GM19468 (cell line): ENCODE measurements at regions not wholly inside any gene's neighbourhood (a gene's known extent, or its start where the extent isn't known, plus 50 kb on each side); places are given as distances from the start of the nearest gene placed in this dataset.

Source experiments
- ATAC-seq: cut with Tn5 transposase; IDR thresholded peaks from one replicate; pipeline ENCODE4 v1.9.1; 2021; ENCODE audit warnings: mild to moderate bottlenecking, moderate library complexity, moderate number of reproducible peaks; ENCODE audit not compliant: unreplicated experiment; ENCODE audit errors: extremely low read depth

DNA sequence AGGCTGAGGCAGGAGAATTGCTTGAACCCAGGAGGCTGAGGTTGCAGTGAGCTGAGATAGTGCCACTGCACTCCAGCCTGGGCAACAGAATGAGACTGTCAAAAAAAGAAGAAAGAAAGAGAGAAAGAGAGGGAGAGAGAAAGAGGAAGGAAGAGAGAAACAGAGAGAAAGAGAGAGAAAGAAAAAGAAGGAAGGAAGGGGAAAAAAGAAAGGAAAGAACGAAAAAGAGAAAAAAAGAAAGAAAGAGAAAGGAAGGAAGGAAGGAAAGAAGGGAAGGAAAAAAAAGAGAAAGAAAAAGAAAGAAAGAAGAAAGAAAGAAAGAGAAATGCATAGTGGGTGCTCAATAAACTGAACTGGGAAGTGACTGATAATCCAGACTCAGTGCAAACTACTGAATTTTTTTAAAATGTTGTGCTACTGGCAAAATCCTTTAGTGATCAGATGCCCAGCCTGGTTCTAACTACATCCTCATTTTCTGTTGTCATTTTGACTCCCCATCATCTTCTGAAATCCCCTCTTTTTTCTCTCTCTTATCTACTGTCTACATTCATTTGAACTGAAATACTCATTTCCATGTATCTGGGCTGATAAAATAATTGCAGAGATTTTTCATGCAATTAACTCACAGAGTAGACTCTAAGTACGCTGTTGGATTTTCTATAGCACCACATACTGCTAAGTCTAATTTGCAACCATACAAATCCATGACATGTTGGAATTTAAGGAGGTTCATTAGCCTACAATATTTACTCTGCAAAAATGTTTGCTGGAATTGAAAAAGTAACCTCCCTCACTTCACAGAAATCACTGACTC lies 85.3 kb upstream of the HIVEP1 start:
- no peak for ATAC-seq

DNA sequence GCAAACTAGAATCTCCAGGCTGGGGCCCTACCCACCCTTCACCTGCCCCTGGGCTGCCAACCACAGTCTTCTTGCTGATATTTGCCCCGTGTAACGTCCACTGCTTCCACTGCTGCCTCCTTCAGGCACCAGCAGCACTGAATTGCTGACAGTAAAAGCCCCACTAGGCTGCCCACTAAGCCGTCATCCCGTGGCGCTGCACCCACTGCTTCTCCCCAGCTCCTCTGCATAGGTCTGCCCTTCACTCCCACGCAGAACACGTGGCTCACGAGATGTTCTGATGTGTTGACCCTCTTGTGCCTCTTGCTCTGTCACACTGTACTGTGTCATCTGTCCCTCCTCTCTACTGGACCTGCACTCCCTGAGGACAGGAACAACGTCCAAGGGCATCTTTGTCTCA lies 86.3 kb upstream of the HIVEP1 start:
- no peak for ATAC-seq

DNA sequence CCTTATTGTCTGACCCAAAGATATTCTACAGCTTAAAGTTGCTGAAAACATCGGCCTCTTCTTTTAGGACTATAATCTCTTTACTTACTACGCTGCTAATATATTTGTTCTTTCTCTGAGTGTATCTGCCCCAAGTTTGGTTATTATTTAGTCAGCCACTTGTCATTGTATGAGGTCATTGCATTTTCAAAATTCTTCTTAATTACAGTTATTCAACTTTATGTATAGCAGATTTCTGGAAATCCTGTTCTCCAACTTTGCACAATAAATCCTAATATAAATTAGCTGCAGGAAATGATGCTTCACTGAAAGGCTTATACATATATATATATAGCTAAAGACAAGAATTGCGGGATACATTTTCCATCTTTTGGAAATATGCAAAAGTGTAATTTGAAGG lies 88.5 kb upstream of the HIVEP1 start:
- no peak for ATAC-seq

DNA sequence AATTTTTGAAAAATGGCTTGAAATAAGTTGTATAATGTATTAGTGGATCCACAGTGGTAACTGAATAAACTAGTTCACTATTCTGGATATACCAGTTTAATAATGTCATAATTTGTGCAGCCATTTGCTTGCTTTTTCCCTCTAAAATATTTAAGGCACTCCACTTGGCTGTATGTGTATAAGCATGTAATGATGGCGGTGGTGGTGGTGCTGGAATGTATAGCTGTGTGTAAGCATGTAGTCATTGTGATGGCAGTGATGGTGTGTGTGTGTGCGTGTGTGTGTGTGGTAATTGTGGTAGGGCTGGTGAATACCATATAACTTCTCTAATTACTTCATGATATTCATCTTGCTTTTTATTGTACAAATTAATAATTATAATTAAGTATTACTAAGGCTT lies 89.2 kb upstream of the HIVEP1 start:
- no peak for ATAC-seq

DNA sequence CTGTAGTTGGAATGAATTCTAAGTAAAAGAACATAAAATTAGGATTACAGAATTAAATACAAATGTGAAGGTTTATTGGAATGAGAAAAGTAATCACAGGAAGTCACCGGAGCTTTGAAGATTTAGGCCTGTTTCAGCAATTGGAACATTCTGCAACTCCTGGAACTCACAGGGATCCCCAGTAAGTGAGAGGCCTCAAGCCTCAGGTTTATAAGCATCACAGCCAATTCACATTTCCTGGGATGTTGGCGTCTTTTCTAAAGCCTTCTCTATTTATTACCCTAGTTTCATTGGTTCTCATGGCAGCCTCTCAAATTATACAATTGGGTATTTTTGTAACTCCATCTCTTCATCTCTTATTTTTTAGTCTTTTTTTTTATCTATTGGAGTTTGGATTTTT lies 90.4 kb upstream of the HIVEP1 start:
- no peak for ATAC-seq

DNA sequence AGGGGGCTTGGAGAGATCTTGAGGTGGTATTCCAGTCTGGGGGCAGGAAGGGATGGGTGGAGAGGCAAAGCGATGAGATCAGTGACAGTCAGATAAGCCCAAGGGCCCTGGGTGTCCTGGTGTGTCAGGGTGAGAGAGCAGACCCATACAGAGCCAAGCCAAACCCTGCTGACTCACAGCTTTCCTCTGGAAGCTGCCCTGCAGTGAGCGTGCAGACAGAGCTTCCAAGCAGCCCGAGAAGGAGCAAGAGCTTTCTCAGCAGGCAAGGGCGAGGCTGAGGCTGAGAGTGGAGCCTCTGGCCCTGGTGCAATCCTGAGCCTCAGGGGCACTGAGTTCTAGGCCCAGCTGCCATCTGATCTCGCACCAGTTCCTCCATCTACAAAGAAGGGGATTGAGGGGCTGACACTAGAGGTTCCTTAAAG lies 91.1 kb upstream of the HIVEP1 start:
- ATAC-seq: no peak

DNA sequence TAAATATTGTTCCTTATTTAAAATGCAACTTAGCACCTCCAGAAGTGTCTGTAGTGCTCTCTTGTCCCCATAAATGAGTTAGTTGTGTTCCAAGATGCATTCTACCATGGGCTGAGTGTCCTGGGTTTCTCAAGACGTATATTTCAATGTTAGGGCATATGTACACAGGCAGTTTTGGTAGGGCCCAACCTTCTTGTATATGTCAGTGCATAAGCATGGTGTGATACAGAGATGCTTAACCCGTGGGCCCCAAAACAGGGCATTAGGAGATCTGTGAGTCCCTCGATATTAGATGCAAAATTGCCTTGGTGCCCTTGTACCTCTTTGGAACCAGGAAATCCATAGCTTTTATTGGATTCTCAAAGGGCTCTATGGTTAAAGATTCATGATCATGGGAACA lies 91.5 kb upstream of the HIVEP1 start:
- ATAC-seq: no peak

DNA sequence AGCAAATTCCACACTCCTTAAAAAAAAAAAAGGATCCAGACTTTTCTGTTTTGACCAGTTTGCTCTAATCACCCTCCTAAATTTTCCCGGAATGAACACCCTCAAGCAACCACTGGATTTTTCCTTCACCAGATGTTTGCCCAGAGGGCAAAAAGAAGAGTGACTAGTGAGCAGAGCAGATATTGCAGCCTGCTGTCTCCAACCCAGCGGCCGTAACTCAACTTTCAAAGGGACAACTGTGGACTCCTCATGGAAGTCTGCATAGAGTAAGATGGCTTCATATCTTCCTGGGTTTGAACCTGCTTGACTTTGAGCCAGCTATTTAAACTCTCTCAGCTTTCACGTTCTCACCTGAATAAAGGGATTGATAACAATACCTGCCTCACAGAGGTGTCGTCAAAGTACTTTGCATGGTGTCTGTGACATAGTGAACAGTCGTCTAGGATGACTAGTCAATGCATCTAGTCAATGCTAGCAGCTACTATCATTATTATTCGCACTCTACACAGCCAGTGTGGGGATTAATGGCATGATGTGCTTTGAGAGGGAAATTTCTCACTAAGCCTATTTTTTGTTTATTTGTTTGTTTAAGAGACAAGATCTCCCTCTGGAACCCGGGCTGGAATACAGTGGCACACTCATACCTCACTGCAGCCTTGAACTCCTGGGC lies 92.2 kb upstream of the HIVEP1 start:
- no peak for ATAC-seq

DNA sequence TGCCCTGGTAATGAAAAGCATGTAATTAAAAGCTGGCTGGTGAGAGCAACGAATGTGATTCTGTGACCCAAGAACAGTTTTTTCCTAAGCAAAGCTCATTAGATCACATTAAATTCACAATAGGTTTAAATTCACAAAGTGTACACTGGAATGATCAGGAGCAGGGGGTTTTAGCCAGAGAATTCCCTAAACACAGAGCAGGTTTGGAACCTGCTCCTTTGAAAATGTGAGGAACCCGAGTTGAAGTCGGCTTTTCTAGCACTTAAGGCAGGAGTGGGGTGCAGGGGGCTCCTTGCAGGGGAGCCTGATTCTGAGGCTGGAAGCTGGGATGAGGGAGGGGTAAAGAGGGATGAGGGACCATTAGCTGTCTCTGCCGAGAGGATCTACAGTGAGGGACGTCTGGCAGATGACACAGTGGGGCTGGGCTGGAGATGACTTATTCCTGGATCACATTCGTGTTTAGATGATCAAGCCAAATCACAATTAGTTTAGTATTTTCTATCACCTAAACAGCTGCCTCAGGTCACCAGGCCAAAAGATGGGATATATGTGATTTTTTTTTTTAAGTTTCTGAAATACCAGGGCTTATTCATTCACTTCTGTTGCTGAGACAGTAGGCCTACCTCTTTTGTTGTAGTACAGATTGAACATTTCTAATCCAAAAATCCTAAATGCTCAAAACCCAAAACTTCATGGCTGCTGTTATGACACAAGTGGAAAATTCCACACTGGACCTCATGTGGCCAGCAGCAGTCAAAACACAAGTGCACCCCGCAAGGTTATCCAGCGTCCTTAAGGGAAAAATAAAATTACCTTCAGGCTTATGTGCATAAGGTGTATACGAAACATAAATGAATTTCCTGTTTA lies 93.1 kb upstream of the HIVEP1 start:
- ATAC-seq: no peak

DNA sequence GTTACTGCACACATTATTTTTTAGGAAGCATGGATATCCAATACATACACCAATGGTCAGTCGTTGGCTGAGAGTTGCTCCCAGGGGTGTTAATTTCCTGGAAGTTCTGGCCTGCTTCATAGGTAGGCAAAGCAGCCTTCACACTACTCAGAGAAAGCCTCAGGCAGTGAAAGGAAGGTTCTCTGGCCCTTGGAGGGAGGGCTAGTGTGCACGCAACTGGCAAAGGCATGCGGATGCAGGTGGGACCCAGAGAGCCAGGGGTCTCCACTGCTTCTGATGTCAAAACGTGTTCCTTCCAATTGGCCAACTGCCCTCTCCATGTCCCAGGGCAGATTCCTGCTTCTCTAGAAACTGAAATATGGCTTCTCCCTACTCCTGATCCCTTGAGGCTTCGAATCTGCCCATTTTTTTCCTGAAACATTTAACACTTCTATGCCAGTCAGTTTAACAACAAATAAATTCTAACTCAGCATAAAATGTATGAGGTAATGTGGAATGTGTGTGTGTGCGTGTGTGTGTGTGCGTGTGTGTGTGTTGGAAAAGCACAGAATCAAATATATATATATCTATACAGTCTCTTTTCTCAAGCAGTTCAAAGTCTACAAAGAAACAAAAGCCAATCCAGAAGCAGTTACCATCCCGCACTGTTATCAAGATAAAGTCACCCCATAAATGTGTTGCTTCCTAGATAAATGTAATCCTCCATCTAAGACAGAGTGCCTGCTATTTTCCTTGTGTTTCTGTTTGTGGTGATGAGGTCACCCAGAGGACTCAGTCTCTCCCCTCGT lies 94.0 kb upstream of the HIVEP1 start:
- ATAC-seq: no peak

DNA sequence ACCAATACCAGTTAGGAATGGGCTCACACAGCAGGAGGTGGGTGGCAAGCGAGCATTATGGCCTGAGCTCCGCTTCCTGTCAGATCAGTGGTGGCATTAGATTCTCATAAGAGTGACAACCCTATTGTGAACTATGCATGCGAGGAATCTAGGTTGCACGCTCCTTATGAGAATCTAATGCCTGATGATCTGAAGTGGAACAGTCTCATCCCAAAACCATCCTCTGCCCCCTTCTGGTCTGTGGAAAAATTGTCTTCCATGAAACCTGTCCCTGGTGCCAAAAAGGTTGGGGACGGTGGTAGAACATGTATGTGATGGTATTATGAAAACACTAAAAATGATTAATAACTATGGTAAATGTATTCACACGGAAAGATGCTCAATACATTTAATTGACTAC lies 99.7 kb upstream of the HIVEP1 start:
- ATAC-seq: no peak

DNA sequence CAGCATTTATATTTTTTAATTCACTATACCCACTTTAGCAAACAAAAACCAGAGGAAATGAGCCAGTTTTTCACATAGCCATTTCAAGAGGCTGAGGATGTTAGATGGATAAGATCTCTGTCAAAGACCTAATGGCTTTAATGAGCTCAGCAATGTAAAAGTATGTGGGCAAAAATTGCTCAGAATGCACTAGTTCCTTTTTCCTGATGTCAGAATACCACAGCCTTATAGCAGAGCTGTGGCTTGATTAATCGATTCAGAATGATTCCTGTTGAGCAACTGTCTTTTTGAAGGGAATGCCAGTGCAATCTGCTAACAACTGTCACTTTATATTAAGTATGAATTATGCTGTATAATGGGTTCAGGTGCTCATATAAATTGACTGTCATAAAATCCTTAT lies 100.6 kb upstream of the HIVEP1 start:
- ATAC-seq: no peak

DNA sequence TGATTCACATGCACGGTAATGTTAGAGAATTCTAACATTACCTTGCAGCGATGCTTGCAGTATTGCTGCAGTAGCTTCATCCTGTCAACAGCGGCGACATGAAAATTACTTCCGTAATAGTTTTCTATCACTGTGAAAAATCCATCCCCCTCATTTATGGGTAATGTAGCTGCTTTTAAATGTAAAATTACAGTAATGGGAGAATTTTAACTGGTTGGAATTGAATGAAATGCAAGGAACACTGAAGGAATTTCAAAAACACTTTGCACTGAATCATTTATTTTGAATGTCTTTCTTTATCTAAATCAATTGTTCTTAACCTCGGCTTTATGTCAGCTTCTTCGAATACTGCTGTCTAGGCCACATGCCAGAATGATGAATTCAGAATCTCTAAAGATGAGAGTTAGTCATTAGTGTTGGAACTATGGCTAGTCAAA lies 102.4 kb upstream of the HIVEP1 start:
- ATAC-seq: no peak

DNA sequence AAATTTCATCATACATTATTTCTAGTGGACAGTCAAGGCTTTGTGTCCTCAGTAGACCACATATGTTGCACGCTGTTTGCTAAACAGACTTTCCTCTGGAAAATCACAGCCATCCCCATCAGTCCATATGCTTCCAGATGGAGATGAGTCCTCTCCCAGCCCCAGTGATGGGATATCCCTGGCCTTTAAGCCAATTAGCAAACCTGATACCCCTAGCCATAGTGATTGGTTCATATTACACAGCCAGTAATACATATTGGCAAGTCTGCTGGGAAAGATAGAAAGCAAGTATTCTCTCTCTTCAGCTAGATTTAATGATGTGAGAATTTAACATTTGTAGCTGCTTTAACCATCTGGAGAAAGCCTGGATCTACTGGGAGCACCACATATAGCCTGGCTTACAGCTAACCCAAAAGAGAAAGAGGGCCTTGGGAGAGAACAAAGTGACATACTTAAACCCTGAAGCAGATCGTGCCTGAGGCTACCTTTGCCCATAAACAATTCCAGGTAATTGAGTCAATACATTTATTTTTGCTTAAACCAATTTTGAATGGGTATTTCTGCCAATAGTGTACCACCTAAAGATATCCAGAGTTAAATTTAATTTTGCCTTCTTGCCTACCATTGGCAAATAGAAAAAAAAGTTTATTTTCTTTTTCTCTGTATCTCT lies 103.5 kb upstream of the HIVEP1 start:
- ATAC-seq: no peak

DNA sequence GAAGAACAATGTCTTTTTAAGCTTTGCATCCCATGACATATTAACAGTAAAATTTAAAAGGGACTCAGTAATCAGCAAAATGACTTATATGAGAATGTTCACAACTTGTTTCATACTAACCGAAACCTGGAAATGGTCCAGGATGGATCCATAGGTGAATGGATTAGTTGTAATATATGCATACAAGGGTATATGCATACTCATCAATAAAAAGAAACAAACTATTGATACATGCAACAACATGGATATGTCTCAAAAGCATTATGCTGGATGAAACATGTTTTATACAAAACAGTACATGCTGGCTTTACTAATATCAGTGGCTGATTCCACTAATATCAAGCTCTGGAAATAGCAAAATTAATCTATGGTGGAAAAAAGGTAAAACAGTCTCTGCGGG lies 108.5 kb upstream of the HIVEP1 start:
- ATAC-seq: no peak

DNA sequence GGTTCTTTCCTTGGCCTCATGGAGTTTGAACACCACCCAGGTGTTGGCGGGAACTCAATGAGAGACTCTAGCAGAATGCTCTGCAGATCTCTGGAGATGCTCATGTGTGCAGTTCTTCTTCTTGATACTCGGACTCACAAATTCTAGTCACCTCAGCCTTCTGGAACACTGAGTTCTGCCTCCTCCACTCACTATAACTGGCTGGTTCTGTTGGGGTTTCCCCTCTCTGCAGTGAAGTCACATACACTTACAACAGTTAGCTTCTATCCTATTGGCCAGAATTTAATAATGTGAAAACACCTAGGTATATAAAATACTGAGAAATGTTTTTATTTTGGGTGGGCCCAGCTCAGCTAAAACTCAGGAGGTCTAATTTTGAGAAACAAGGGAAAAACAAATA lies 109.6 kb upstream of the HIVEP1 start:
- no peak for ATAC-seq

DNA sequence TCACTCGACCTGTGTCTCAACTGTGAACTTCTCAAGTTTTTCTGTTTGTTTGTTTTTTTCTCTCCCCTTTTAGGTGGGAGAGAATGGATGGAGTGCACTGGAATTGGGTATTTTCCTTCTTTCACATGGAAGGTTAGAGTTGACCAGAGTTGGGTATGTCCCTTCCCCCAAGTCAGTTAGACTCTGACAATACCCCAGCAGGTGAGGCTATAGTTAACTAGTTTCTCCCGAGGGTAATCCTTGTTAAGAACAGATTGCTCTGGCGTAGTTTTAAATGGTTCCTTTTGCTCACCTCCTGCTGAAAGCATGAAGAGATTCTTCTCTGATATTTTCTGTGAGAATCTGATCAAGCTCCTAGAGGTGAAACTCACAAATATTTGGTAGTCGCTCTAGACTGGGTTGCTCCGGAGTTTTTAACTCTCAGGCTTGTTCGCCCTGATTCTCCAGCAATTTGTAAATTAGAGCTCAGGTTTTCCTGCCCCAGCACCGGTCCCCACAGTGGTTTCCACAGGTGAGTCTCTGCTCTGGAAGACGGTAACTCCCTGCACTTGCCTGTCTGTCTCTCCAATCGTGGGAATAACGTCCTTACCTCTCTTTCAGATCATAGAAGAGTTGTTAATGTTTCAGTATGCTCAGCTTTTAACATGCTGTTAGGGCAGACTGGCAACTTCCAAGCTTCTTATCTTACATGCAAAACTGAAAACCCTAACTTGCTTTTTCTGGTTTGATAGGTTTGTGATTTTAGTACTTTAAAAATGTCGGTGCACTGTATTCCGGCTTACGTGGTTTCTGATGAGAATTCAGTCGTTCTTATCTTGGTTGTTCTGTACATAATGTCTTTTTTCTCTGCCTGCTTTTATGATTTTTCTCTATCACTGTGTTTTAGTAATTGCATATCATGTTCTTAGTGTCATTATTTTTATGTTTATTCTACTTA lies 111.2 kb upstream of the HIVEP1 start:
- ATAC-seq: no peak

DNA sequence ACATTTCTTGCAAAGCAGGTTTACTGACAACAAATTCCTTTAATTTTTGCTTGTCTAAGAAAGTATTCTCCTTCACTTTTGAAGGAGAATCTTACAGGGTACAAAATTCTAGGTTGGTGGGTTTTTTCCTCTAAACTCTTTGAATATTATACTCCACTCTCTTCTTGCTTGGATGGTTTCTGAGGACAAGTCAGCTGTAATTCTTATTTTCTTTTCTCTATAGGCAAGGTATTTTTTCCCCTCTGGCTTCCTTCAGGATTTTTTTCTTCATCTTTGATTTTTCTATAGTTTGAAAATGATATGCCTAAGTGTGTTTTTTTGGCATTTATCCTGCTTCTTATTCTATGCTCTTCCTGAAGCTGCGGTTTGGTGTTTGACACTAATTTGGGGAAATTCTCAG lies 112.5 kb upstream of the HIVEP1 start:
- ATAC-seq: no peak

DNA sequence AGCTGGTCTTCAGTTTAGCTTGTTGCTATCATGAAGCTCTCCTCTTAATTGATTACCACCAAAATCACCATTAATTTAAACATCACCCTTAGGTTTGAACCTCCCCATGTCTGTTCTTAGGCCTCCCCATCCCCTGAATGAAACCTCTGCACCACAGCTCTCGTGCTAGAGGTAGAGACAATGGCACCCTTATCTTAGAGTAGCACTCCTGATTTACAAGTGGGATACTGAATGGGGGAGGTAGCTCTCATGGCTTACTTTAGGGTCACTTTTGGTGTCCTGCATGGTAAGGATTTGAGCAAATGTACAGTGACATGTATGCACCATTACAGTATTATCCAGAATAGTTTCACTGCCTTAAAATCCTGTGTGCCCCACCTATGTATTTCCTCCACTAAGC lies 115.6 kb upstream of the ADTRP start:
- ATAC-seq: no peak
